Stomach (tissue), 4 donors: ENCODE measurements at regions not wholly inside any gene's neighbourhood (a gene's known extent, or its start where the extent isn't known, plus 50 kb on each side); places are given as distances from the start of the nearest gene placed in this dataset.

Source experiments
- CTCF ChIP-seq, 7 experiments: fragments of 450-650 bp in 4 of 7; fragments of 200-600 bp in 3 of 7; sonication (generic) in 3 of 7; IDR thresholded peaks; one replicate each; pipeline ENCODE4 v1.5.1; 2016 to 2019; ENCODE audit warnings: antibody characterized with exemption in 7 of 7, control low read depth in 2 of 7, mild to moderate bottlenecking in 1 of 7
- POLR2AphosphoS5 ChIP-seq, 3 donors: sonication (generic); formaldehyde crosslinking; IDR thresholded peaks; one replicate each; pipeline ENCODE4 v1.6.1; 2016; ENCODE audit warnings: antibody characterized with exemption in 3 of 3

DNA sequence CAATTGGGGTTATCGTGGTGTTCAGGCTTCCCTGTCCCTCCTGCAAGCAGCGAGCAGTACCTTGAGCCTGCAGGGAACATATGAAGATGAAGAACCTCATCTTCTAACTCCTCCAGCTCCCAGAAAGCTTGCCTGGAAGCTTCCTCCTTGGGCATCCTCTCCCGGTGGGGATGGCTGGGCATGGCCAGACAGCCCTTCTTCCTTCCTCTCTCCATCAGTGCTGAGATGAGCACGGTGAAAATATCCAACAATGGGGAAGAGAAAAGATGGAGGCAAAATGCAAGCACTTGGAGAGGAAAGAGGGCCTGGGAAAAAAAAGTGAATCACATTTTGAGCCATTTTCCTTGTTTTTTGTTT is 107.7 kb upstream of the FOXA2 start:
- TF ChIP-seq CTCF (IDR thresholded peaks at IDR 0.05) (no peak), POLR2AphosphoS5 (IDR thresholded peaks at IDR 0.05) (no peak)
